ENCODE measurements at regions not wholly inside any gene's neighbourhood (a gene's known extent, or its start where the extent isn't known, plus 50 kb on each side); places are given as distances from the start of the nearest gene placed in this dataset.
"Not testable (repeated sequence)": the region's sequence is repeated elsewhere in the genome, so short reads cannot be mapped to it uniquely, and the experiment has no call there.

DNA sequence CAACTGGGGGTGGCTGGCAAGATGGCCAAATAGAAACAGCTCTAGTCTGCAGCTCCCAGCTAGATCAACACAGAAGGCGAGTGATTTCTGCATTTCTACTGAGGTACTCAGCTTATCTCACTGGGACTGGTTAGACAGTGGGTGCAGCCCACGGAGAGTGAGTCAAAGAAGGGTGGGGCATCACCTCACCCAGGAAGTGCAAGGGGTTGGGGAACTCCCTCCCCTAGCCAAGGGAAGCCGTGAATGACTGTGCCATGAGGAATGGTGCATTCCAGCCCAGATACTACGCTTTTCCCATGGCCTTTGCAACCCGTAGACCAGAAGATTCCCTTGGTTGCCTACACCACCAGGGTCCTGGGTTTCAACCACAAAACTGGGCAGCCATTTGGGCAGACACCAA lies 452.6 kb downstream of the NR4A2 start:
- FAIRE-seq: not testable (repeated sequence)

DNA sequence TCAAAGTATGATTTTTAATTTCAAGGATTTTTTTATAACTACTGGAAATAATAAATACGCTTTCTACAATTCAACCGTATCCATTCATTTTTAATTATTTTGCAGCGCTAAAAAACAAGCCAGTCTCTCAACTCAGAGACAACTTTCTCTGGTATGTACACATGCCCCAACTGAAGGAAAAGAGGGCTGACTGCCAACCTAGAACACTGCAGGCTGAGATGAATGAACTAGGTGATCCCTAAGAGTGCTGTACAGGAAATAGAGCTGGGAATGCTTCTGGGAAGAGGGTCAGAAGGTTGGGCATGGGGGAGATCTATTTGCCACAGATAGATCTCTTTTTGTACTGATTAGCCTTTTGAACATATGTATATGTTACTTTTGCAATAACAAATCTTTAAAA lies 460.1 kb downstream of the NR4A2 start:
- no peak for FAIRE-seq

DNA sequence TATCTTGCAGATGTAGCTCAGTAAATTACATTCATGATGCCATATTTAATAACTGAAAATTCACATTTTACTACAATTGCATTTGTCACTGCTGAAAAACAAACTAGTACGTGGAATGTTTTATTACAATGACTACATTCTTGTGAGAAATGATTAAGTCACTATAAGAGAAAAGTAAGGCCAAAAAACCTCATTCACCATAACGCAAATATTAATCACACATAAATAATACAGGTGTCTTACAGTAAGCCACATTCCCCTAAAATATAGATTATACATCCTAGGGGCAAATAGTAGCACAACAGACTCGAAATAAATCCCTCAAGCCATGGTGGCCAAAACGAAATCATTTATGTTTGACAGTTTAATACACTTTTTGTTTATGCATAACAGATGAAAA lies 460.6 kb downstream of the NR4A2 start:
- FAIRE-seq: no peak

DNA sequence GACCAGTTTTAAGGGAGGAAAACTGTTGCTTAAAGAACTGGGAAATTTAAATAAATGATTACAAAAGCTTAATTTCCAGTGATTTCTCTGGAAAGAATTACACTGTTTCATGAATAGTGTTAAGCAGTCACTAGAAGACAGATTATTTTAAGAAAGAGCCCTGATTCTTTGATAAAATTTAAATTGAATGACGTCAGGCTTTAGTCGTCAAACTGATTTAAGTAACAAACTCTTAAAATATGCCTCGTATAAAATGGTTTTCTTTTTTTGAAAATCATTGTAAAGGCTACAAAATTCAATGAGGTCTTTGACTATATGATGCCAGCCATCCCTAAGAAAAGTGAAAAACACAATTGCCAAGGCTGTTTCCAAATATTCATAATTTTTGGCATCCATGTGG lies 465.0 kb downstream of the NR4A2 start:
- no peak for FAIRE-seq

DNA sequence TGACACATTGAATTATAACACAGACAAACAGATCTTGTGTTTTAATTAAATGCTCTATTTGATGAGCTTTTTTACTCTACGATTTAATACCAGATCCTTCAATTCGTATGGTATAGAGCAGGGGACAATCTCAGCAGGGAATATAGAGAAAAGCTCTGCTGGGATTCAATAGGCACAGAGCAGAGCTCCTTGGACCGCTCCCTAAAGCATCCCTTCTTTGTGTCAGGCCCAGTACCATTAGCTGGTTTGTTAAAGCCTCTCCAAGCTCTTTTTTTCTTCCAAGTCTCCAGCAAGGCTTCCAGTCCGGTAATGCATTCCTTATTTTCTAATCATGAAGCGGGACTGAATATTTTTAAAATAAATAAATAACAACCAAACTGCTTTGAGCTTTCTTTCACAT lies 466.0 kb downstream of the NR4A2 start:
- no peak for FAIRE-seq

GRCh38 chr2:155852156-155852555 lies 480.4 kb downstream of the NR4A2 start:
- FAIRE-seq: no peak

DNA sequence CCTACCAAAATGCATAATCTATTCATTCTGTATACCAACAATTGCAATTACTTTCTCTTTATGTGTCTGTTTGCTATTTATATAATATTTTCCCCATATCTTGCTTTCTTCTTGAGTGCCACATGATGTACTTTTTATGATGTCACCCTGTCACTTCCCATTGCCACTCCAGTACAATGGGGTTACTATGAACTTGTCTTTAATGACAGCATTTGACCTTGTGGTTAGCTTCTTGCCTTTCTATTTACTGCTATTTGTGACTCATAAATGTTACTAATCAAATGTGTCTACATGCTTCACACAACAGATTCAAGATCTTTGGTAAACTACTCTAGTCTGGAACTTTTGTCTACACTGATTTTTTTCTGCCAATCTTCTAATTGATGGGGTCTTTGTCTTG lies 486.3 kb downstream of the NR4A2 start:
- no peak for FAIRE-seq

- FAIRE-seq: no peak
These were observed 488.1 kb downstream of the NR4A2 start for GRCh38 chr2:155844461-155844860.

- no peak for FAIRE-seq
These were observed 490.4 kb downstream of the NR4A2 start for GRCh38 chr2:155842103-155842502.

- no peak for FAIRE-seq
These were observed 491.1 kb downstream of the NR4A2 start for GRCh38 chr2:155841442-155841841.

- no peak for FAIRE-seq
These were observed 491.9 kb downstream of the NR4A2 start for GRCh38 chr2:155840661-155841060.

GRCh38 chr2:155839991-155840390 lies 492.5 kb downstream of the NR4A2 start:
- no peak for FAIRE-seq

GRCh38 chr2:155839436-155839835 lies 493.1 kb downstream of the NR4A2 start:
- no peak for FAIRE-seq

GRCh38 chr2:155836439-155836838 lies 496.1 kb downstream of the NR4A2 start:
- FAIRE-seq: no peak

- no peak for FAIRE-seq
These were observed 501.5 kb downstream of the NR4A2 start for GRCh38 chr2:155830817-155831579.

- FAIRE-seq: no peak
These were observed 502.2 kb downstream of the NR4A2 start for GRCh38 chr2:155830351-155830750.

GRCh38 chr2:155825876-155826275 lies 506.6 kb downstream of the NR4A2 start:
- no peak for FAIRE-seq

DNA sequence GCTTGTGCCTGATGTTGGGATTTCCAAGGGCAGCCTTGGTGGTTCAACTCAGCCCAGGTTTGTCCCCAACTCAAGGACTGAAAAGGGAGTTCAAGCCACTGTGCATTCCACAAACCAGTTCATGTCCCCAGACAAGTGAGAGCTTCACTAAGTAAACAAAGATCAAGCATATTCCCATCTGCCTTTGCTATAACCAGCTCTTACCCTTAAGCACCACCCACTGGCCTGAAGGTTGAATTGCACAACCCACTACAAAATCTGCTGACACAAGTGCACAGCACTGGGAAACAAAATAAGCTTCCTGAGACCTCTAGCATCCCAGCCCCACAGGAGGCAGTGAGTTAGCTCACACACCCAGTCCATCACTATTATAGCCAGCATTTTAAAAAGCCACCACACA lies 516.7 kb downstream of the NR4A2 start:
- FAIRE-seq: no peak

GRCh38 chr2:155815275-155815674 lies 517.2 kb downstream of the NR4A2 start:
- no peak for FAIRE-seq

DNA sequence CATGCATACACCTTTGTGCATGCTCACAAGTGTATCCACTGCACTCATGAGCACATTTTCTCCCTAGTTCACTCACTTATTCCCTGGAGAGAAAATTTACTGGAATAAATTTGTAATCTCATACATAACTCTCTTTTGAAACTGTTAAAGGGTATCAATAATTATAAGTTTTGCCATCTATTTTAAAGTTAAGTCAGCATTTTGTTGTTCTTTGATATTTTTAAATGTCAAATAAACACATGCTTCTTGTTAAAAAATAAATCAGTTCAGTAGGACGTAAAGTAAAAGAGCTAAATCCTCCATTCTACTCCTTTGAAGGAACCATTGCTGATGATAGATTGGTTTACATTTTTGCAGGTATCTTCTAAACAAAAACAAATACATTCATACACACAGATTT lies 522.1 kb downstream of the NR4A2 start:
- no peak for FAIRE-seq

GRCh38 chr2:155802888-155803287 lies 529.6 kb downstream of the NR4A2 start:
- no peak for FAIRE-seq

DNA sequence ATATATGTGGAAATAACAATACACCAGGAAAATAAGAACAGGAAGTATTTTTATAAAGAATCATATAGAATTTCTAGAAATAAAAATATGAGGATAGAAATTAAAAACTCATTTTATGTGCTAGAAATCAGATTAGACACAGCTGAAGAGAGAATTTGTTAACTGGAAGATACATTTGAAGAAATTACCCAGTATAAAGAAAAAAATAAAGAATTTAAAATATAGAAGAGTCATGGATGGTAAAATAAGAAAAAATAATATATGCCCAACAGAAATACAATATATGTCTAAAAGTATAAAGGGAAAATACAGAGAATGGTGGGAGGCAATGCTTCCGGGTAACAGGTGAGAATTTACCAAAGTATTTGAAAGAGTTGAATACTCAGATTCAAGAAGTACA lies 539.9 kb downstream of the NR4A2 start:
- no peak for FAIRE-seq

GRCh38 chr2:155770516-155770915 lies 562.0 kb downstream of the NR4A2 start:
- FAIRE-seq: no peak

DNA sequence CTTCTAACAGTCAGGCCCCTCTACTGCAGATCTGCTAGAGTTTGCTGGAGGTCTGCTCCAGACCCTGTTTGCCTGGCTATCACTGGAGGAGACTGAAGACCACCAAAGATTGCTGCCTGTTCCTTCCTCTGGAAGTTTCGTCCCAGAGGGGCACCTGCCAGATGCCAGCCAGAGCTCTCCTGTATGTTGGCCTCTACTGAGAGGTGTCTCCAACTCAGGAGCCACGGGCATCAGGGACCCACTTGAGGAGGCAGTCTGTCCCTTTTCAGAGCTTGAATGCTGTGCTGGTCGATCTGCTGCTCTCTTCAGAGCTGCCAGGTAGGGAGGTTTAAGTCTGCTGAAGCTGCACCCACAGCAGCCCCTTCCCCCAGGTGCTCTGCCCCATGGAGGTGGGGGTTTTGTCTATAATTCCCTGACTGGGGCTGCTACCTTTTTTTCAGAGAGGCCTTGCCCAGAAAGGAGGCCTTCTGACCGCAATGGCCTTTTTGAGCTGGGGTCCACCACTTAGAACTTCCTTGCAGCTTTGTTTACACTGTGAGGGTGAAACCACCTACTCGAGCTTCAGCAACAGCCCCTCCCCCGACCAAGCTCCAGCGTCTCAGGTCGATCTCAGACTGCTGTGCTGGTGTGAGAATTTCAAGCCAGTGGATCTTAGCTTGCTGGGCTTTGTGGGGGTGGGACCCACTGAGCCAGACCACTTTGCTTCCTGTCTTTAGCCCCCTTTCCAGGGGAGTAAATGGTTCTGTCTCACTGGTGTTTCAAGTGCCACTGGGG lies 566.0 kb downstream of the NR4A2 start:
- FAIRE-seq: no peak

Measured in endometrium (tissue), 2 donors.